GM12872 (cell line): ENCODE measurements at regions not wholly inside any gene's neighbourhood (a gene's known extent, or its start where the extent isn't known, plus 50 kb on each side); places are given as distances from the start of the nearest gene placed in this dataset.

Experiments used
- CTCF ChIP-seq: IDR thresholded peaks from 3 replicates; pipeline ENCODE4 v1.5.1; 2011; ENCODE audit warnings: low read depth, mild to moderate bottlenecking, low read length, moderate library complexity; ENCODE audit not compliant: insufficient read depth

GRCh38 chr14:46550836-46551235 lies 100.7 kb downstream of the RPL10L start:
- TF ChIP-seq CTCF = no peak

- no peak for TF ChIP-seq CTCF
Measured at GRCh38 chr14:46540986-46541385, 110.6 kb downstream of the RPL10L start.

GRCh38 chr14:46519121-46519520 lies 132.5 kb downstream of the RPL10L start:
- TF ChIP-seq CTCF = no peak

- no peak for TF ChIP-seq CTCF
Measured at GRCh38 chr14:46499521-46499920, 152.1 kb downstream of the RPL10L start.

- no peak for TF ChIP-seq CTCF
Measured at GRCh38 chr14:46496409-46496808, 155.2 kb downstream of the RPL10L start.

GRCh38 chr14:46490238-46490685 lies 161.3 kb downstream of the RPL10L start:
- TF ChIP-seq CTCF = peak; percentile 26; the same call in 1 of the 3 replicates

- TF ChIP-seq CTCF = no peak
Measured at GRCh38 chr14:46488374-46488773, 163.2 kb downstream of the RPL10L start.
